ENCODE measurements at regions not wholly inside any gene's neighbourhood (a gene's known extent, or its start where the extent isn't known, plus 50 kb on each side); places are given as distances from the start of the nearest gene placed in this dataset.

DNA sequence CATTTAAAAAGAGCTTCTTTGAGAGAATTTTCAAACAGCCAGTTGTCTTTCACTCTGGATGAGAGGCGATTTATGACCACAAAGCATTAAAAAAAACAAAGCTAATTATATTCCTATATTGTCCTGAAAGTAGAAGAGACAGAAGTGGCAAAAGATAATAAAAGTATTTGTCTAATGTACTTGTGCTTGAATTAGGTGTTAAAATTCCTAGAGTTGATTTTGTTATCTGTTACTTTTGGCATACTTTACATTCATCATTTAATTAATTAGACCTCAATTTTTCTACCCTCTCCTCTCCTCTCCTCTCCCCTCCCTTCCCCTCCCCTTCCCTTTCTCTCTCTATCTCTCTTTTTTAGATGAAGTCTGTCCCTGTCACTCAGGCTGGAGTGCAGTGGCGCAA lies 635.1 kb upstream of the ZNF385D start:
- H3K4me3 ChIP-seq (replicated peaks in 1 of 3; ENCODE audit: insufficient read depth in 1 of 3, low read depth in 1 of 3, low read length in 3 of 3) = no peak overlapping the region
- TF ChIP-seq EZH2 (IDR thresholded peaks at IDR 0.05; ENCODE audit: borderline replicate concordance, low read depth, low read length, severe bottlenecking) = no peak
- no peak for TF ChIP-seq MYC (IDR thresholded peaks at IDR 0.05; ENCODE audit: low read depth, low read length)
- TF ChIP-seq POLR2AphosphoS5 (IDR thresholded peaks at IDR 0.05; ENCODE audit: insufficient read depth, low read depth, low read length) = no peak
- no peak for TF ChIP-seq POLR2A (IDR thresholded peaks at IDR 0.05; ENCODE audit: low read depth, low read length)
- TF ChIP-seq JUN (IDR thresholded peaks at IDR 0.05; ENCODE audit: borderline replicate concordance, insufficient read depth, insufficient read length, low read depth) = no peak
- TF ChIP-seq, protein P1, sequence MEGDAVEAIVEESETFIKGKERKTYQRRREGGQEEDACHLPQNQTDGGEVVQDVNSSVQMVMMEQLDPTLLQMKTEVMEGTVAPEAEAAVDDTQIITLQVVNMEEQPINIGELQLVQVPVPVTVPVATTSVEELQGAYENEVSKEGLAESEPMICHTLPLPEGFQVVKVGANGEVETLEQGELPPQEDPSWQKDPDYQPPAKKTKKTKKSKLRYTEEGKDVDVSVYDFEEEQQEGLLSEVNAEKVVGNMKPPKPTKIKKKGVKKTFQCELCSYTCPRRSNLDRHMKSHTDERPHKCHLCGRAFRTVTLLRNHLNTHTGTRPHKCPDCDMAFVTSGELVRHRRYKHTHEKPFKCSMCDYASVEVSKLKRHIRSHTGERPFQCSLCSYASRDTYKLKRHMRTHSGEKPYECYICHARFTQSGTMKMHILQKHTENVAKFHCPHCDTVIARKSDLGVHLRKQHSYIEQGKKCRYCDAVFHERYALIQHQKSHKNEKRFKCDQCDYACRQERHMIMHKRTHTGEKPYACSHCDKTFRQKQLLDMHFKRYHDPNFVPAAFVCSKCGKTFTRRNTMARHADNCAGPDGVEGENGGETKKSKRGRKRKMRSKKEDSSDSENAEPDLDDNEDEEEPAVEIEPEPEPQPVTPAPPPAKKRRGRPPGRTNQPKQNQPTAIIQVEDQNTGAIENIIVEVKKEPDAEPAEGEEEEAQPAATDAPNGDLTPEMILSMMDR (IDR thresholded peaks at IDR 0.05; ENCODE audit: extremely low read depth in 1 of 2, insufficient read depth in 1 of 2, low read depth in 1 of 2, low read length in 2 of 2) = no peak
- TF ChIP-seq FOS (IDR thresholded peaks at IDR 0.05; ENCODE audit: borderline replicate concordance, insufficient read depth, low read length) = no peak
- TF ChIP-seq GATA2 (IDR thresholded peaks at IDR 0.05; ENCODE audit: insufficient read depth, insufficient read length, low read depth, low read length) = no peak
- TF ChIP-seq, protein P2, sequence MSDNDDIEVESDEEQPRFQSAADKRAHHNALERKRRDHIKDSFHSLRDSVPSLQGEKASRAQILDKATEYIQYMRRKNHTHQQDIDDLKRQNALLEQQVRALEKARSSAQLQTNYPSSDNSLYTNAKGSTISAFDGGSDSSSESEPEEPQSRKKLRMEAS (IDR thresholded peaks at IDR 0.05; ENCODE audit: insufficient read depth, insufficient read length) = no peak
- no peak overlapping the region for H2AFZ ChIP-seq (ENCODE audit: low read depth, low read length)
- H3K36me3 ChIP-seq (ENCODE audit: control insufficient read depth in 2 of 2, extremely low read depth in 1 of 2, insufficient read depth in 2 of 2, low read length in 2 of 2) = no peaks in the 10 kb centered on the region
- H3K4me2 ChIP-seq (ENCODE audit: insufficient read depth, low read length) = no peak overlapping the region
- DNase-seq (ENCODE audit: low read depth, low spot score) (no peak), FAIRE-seq (no peak)
- no peaks in the 10 kb centered on the region for H3K27me3 ChIP-seq (ENCODE audit: control insufficient read depth in 2 of 2, insufficient read depth in 2 of 2, low read length in 2 of 2)
- ChIA-PET POLR2A (no interaction called here), CTCF (no interaction called here)
- dilution Hi-C loops (cut with MboI; ENCODE audit: extremely low pct_ligation_motif_present, low sequenced_read_pairs) (no loop called here), intact Hi-C loops (cut with micrococcal nuclease) (no loop called here)
- no peak overlapping the region for H3K9ac ChIP-seq (replicated peaks; ENCODE audit: extremely low read depth, insufficient read depth, low read length)
- no peak overlapping the region for H3K27ac ChIP-seq (ENCODE audit: insufficient read depth, low read depth, low read length)
- no peaks in the 10 kb centered on the region for H3K79me2 ChIP-seq (ENCODE audit: control insufficient read depth, insufficient read depth, low read length)
- H3K4me1 ChIP-seq (ENCODE audit: control insufficient read depth, extremely low read depth, insufficient read depth, low read length) = no peaks in the 10 kb centered on the region
- no peaks in the 10 kb centered on the region for H3K9me1 ChIP-seq (replicated peaks; ENCODE audit: control insufficient read depth, extremely low read depth, insufficient read depth, low read length)
- peaks cover 2% of the 10 kb centered on the region for H3K9me3 ChIP-seq (replicated peaks; ENCODE audit: control insufficient read depth, insufficient read depth, low read length)
- BruUV-seq (replicated peaks) = no TSS peak
- no peaks in the 10 kb centered on the region for H4K20me1 ChIP-seq (replicated peaks; ENCODE audit: control insufficient read depth, extremely low read depth, insufficient read depth, low read length)

Data from endothelial cell of umbilical vein (primary cell).